ENCODE measurements at regions not wholly inside any gene's neighbourhood (a gene's known extent, or its start where the extent isn't known, plus 50 kb on each side); places are given as distances from the start of the nearest gene placed in this dataset.

DNA sequence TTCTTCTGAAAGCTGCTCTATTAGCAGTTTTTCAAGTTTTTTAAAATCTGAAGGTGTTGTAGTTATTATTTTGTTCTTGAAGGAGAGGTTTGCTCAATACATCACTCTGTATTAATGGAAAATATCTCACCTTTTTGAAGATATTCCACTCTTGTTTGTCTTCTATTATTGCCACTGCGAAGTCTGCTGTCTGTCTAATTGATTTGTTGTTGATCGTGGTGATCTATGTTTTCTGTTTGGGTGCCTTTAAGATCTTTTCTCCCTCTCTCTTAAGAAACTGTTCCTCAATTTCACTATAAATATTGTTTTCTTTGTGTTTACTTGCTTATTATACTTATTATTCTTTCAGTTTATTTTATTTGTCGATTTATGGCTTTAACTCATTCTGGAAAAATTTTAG lies 64.9 kb upstream of the FZD8 start:
- TF ChIP-seq POLR2AphosphoS5 (IDR thresholded peaks at IDR 0.05; ENCODE audit: low read depth, low read length) = no peak
- TF ChIP-seq POLR2A (IDR thresholded peaks at IDR 0.05; ENCODE audit: low read depth, low read length) = no peak
- TF ChIP-seq TAF1 (IDR thresholded peaks at IDR 0.05; ENCODE audit: low read depth, low read length) = no peak
- TF ChIP-seq SPI1 (IDR thresholded peaks at IDR 0.05; ENCODE audit: low read depth, low read length) = no peak

Data from GM12891 (cell line).